GM04503 (cell line): ENCODE measurements at regions not wholly inside any gene's neighbourhood (a gene's known extent, or its start where the extent isn't known, plus 50 kb on each side); places are given as distances from the start of the nearest gene placed in this dataset.

Experiments
- DNase-seq: peaks from one replicate; pipeline ENCODE4 v3.0.0-alpha.2; 2012; ENCODE audit warnings: low read depth

GRCh38 chr9:130782886-130783530, 52.0 kb upstream of the ABL1 start:
- DNase-seq: no peak

DNA sequence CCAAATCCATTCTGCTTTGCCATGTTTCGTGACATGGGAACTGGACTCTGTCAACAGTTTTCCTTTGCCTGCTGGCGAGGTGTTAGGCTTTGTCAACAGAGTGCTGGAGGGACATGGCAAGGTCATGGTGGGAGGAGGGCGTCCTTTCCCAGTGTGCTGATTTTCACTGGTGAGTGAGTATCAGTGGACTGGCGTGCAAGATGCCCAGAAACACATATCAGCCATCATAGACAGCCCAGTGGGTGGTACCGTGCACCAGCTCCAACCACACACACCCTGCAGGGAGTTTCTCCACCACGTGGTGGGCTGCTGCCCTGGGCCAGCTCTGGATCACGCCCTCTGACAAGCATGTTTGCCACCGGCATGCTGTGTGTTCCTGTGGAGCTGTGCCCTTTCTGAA, 50.0 kb upstream of the ABL1 start:
- DNase-seq: no peak
